GM12891 (cell line): ENCODE measurements at regions not wholly inside any gene's neighbourhood (a gene's known extent, or its start where the extent isn't known, plus 50 kb on each side); places are given as distances from the start of the nearest gene placed in this dataset.
"Not testable (repeated sequence)": the region's sequence is repeated elsewhere in the genome, so short reads cannot be mapped to it uniquely, and the experiment has no call there.

Source experiments
- POLR2A ChIP-seq: IDR thresholded peaks from 2 replicates; pipeline ENCODE4 v1.6.1; 2011; ENCODE audit warnings: low read depth, low read length, control low read depth
- POLR2AphosphoS5 ChIP-seq: IDR thresholded peaks from 2 replicates; pipeline ENCODE4 v1.6.1; 2011; ENCODE audit warnings: low read depth, low read length, control low read depth
- POU2F2 ChIP-seq: IDR thresholded peaks from 2 replicates; pipeline ENCODE4 v1.6.1; 2011; ENCODE audit warnings: low read depth, mild to moderate bottlenecking, control low read depth, low read length, moderate library complexity
- SPI1 ChIP-seq: IDR thresholded peaks from 2 replicates; pipeline ENCODE4 v1.6.1; 2011; ENCODE audit warnings: low read depth, low read length, control low read depth
- TAF1 ChIP-seq: IDR thresholded peaks from 2 replicates; pipeline ENCODE4 v1.6.1; 2011; ENCODE audit warnings: low read depth, low read length, control low read depth

GRCh38 chrY:18858484-18859191, 85.1 kb upstream of the HSFY2 start:
- not testable (repeated sequence) for TF ChIP-seq POU2F2, POLR2AphosphoS5, POLR2A, TAF1, SPI1
